Activated naive CD8-positive, alpha-beta T cell treated with anti-CD3 and anti-CD28 coated beads, Interleukin-2, amount 10 ng/mL, durations not matched to agents 7 days and 5 days (primary cell): ENCODE measurements at regions not wholly inside any gene's neighbourhood (a gene's known extent, or its start where the extent isn't known, plus 50 kb on each side); places are given as distances from the start of the nearest gene placed in this dataset.
"Not testable (repeated sequence)": the region's sequence is repeated elsewhere in the genome, so short reads cannot be mapped to it uniquely, and the experiment has no call there.

Experiments
- ATAC-seq: fragments of 150-1000 bp; cut with Tn5 transposase; one replicate; pipeline ENCODE4 v1.10.0; 2021; ENCODE audit warnings: low read depth, moderate library complexity
- POLR2A ChIA-PET: fragments of 350-600 bp; sonication (Branson Sonifier 250); formaldehyde crosslinking; loops from one replicate; lab custom pipeline; 2021; ENCODE audit warnings: antibody characterized with exemption; lab: Charles Lee
- DNase-seq: peaks from one replicate; pipeline ENCODE4 v3.0.0; 2021
- H3K27ac Mint-ChIP-seq: one replicate; pipeline ENCODE4 v1.8.0; 2022; ENCODE audit warnings: mild to moderate bottlenecking, mixed read lengths
- H3K27me3 Mint-ChIP-seq: one replicate; pipeline ENCODE4 v1.8.0; 2022; ENCODE audit warnings: mild to moderate bottlenecking, moderate library complexity, mixed read lengths
- H3K36me3 Mint-ChIP-seq: one replicate; pipeline ENCODE4 v1.8.0; 2021; ENCODE audit warnings: mild to moderate bottlenecking, mixed read lengths
- H3K4me1 Mint-ChIP-seq: one replicate; pipeline ENCODE4 v1.8.0; 2021; ENCODE audit warnings: mixed read lengths
- H3K4me3 Mint-ChIP-seq: one replicate; pipeline ENCODE4 v1.8.0; 2022; ENCODE audit warnings: mild to moderate bottlenecking, moderate library complexity, mixed read lengths
- H3K9me3 Mint-ChIP-seq: one replicate; pipeline ENCODE4 v1.8.0; 2021; ENCODE audit warnings: mixed read lengths

DNA sequence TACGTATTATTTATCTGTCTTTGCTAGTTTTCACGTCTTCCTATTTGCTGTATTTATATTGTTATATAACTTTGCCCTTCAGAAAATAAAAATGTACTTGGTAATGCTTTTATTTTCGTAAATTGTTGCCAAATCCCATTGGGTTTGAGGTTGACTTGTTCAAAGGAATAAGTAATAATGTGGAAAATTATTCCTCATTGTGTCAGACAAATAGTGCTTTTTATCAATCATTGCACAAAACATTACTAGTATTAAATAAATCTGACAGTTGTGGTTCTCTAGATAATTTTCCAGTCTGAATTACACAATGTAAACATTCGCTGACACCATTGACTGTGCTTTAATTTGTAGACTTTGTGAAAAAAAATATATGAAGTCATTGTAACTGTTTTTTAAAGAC, 798.3 kb upstream of the TMEFF2 start:
- Mint-ChIP-seq H3K4me3 (no peak overlapping the region), H3K4me1 (no peaks in the 10 kb centered on the region), H3K27ac (no peak overlapping the region), H3K36me3 (no peaks in the 10 kb centered on the region), H3K9me3 (no peaks in the 10 kb centered on the region), H3K27me3 (no peaks in the 10 kb centered on the region)
- POLR2A ChIA-PET: no interaction called here
- DNase-seq (no peak), ATAC-seq (no peak)

- H3K4me1 Mint-ChIP-seq: no peaks in the 10 kb centered on the region
Observed at GRCh38 chr2:192983173-192983572, 788.4 kb upstream of the TMEFF2 start.

GRCh38 chr2:192978395-192978794, 783.7 kb upstream of the TMEFF2 start:
- Mint-ChIP-seq H3K4me1 (no peaks in the 10 kb centered on the region), H3K9me3 (no peaks in the 10 kb centered on the region), H3K36me3 (no peaks in the 10 kb centered on the region), H3K27ac (no peak overlapping the region), H3K4me3 (no peak overlapping the region), H3K27me3 (no peaks in the 10 kb centered on the region)
- no peak for DNase-seq
- no peak for ATAC-seq
- POLR2A ChIA-PET: no interaction called here

More at GRCh38 chr2:192983173-192983572, 788.4 kb upstream of the TMEFF2 start:
- Mint-ChIP-seq H3K27ac (no peak overlapping the region), H3K27me3 (no peaks in the 10 kb centered on the region), H3K36me3 (no peaks in the 10 kb centered on the region), H3K9me3 (no peaks in the 10 kb centered on the region), H3K4me3 (no peak overlapping the region)
- ATAC-seq: no peak
- POLR2A ChIA-PET: no interaction called here
- DNase-seq: no peak

- no peak overlapping the region for H3K4me3 Mint-ChIP-seq
- no peaks in the 10 kb centered on the region for H3K9me3 Mint-ChIP-seq
- H3K27ac Mint-ChIP-seq: no peak overlapping the region
- POLR2A ChIA-PET: no interaction called here
- no peaks in the 10 kb centered on the region for H3K36me3 Mint-ChIP-seq
- H3K27me3 Mint-ChIP-seq: no peaks in the 10 kb centered on the region
- DNase-seq (no peak), ATAC-seq (no peak)
- no peaks in the 10 kb centered on the region for H3K4me1 Mint-ChIP-seq
Observed at GRCh38 chr2:192971981-192972380, 777.2 kb upstream of the TMEFF2 start.

DNA sequence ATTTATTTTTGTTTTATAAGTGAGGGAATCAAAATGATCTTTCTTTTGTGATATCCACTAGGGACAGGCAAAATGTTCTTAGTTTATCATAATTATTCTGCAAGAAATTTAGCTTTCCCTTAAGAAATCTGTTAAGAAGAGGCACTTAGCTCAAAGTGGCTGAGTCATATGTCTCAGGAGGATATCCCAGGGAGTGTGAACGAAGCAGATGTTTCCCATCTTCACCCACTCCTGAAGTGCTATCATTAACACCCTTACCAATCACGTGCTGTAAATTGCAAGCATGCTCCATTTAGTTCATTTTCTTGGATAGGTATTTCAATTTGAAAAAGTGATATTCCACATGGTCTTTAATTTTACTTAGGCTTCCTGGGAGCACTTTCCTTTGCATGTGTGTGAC, 774.3 kb upstream of the TMEFF2 start:
- DNase-seq: no peak
- H3K4me1 Mint-ChIP-seq: no peaks in the 10 kb centered on the region
- ATAC-seq: no peak
- no peaks in the 10 kb centered on the region for H3K36me3 Mint-ChIP-seq
- no peak overlapping the region for H3K27ac Mint-ChIP-seq
- no peaks in the 10 kb centered on the region for H3K9me3 Mint-ChIP-seq
- H3K27me3 Mint-ChIP-seq: no peaks in the 10 kb centered on the region
- H3K4me3 Mint-ChIP-seq: no peak overlapping the region
- POLR2A ChIA-PET: no interaction called here

DNA sequence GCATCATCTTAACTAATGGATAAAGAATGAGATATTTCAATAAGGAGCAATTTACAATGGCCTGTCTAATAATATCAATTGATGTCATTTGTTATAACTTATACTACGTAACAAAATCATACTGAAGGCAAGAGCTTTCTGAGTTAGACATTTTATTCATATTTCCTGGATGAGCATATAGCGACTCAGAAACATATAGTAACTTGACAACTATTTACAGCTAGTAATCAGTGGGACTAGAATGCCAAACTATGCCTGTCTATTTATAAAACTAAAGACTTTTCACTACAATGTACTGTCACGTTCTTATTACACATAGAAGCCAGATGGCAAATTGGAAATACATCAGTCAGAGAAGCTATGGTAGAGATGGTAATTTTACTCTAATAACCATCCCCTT, 766.2 kb upstream of the TMEFF2 start:
- Mint-ChIP-seq H3K9me3 (no peaks in the 10 kb centered on the region), H3K36me3 (no peaks in the 10 kb centered on the region), H3K27me3 (no peaks in the 10 kb centered on the region), H3K27ac (no peak overlapping the region), H3K4me1 (no peaks in the 10 kb centered on the region), H3K4me3 (no peak overlapping the region)
- ATAC-seq (no peak), DNase-seq (no peak)
- POLR2A ChIA-PET: no interaction called here

DNA sequence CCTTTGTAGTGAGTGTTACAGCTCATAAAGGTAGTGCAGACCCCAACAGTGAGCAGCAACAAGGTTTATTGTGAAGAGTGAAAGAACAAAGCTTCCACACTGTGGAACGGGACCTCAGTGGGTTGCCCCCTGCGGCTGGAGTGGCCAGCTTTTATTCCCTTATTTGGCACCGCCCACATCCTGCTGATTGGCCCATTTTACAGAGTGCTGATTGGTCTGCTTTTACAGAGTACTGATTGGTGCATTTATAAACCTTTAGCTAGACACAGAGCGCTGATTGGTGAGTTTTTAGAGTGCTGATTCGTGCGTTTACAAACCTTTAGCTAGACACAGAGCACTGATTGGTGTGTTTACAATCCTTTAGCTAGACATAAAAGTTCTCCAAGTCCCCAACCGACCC, 763.9 kb upstream of the TMEFF2 start:
- not testable (repeated sequence) for H3K4me3 Mint-ChIP-seq, H3K9me3 Mint-ChIP-seq

DNA sequence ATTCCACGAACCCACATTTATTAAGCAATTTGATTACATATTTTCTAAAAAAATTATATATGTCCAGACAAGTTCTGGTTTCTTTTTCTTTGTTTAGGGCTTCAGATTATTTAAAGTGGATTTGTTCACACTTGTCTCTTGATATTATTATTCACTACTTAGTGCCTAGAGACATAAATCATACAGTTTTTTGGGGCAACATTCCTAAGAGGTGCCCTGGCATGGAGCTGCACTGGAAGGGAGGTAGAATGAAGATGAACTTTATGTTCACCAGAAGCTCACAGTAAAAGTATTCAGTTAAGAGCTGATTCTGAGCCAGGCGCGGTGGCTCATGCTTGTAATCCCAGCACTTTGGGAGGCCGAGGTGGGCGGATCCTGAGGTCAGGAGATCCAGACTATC, 762.7 kb upstream of the TMEFF2 start:
- Mint-ChIP-seq H3K4me1 (no peaks in the 10 kb centered on the region), H3K36me3 (no peaks in the 10 kb centered on the region), H3K9me3 (no peaks in the 10 kb centered on the region), H3K4me3 (no peak overlapping the region), H3K27me3 (no peaks in the 10 kb centered on the region), H3K27ac (no peak overlapping the region)
- POLR2A ChIA-PET: no interaction called here
- DNase-seq (no peak), ATAC-seq (no peak)

More for the DNA sequence above, 763.9 kb upstream of the TMEFF2 start:
- ATAC-seq, DNase-seq, H3K27ac Mint-ChIP-seq, H3K27me3 Mint-ChIP-seq, H3K4me1 Mint-ChIP-seq, H3K36me3 Mint-ChIP-seq, POLR2A ChIA-PET: not testable (repeated sequence)

DNA sequence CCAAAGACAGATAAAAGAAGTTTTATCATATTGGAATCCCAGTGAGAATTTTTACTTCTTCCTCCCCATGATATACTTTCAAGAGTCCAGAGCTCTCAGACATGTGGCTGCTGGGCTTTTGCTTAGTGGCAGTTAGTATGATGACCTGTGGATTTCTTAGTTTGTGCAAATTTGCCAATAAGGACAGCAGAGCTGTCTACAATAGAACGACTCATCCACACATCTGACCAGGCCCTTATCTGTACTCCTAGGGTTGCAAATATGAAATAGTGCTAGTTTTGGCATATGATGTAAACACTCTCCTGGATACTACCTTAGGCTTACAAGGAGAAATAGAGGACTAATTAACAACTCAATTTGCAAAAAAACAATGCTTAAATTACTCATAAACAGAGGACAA, 758.4 kb upstream of the TMEFF2 start:
- ATAC-seq (no peak), DNase-seq (no peak)
- Mint-ChIP-seq H3K4me3 (no peak overlapping the region), H3K4me1 (no peaks in the 10 kb centered on the region), H3K27me3 (no peaks in the 10 kb centered on the region), H3K27ac (no peak overlapping the region), H3K36me3 (no peaks in the 10 kb centered on the region), H3K9me3 (no peaks in the 10 kb centered on the region)
- POLR2A ChIA-PET: no interaction called here

GRCh38 chr2:192952245-192952644, 757.5 kb upstream of the TMEFF2 start:
- no peaks in the 10 kb centered on the region for H3K9me3 Mint-ChIP-seq
- ATAC-seq: no peak
- H3K27me3 Mint-ChIP-seq: no peaks in the 10 kb centered on the region
- DNase-seq: no peak
- H3K36me3 Mint-ChIP-seq: no peaks in the 10 kb centered on the region
- POLR2A ChIA-PET: no interaction called here
- H3K27ac Mint-ChIP-seq: no peak overlapping the region
- no peaks in the 10 kb centered on the region for H3K4me1 Mint-ChIP-seq
- H3K4me3 Mint-ChIP-seq: no peak overlapping the region

- Mint-ChIP-seq H3K4me1 (no peaks in the 10 kb centered on the region), H3K27ac (no peak overlapping the region), H3K4me3 (no peak overlapping the region), H3K9me3 (no peaks in the 10 kb centered on the region), H3K36me3 (no peaks in the 10 kb centered on the region), H3K27me3 (no peaks in the 10 kb centered on the region)
- DNase-seq (no peak), ATAC-seq (no peak)
- POLR2A ChIA-PET: no interaction called here
Observed at GRCh38 chr2:192948316-192948715, 753.6 kb upstream of the TMEFF2 start.

- POLR2A ChIA-PET: no interaction called here
- H3K27me3 Mint-ChIP-seq: peaks cover 2% of the 10 kb centered on the region
- no peaks in the 10 kb centered on the region for H3K9me3 Mint-ChIP-seq
- H3K36me3 Mint-ChIP-seq: no peaks in the 10 kb centered on the region
- no peak for DNase-seq
- no peak overlapping the region for H3K4me3 Mint-ChIP-seq
- H3K4me1 Mint-ChIP-seq: no peaks in the 10 kb centered on the region
- no peak overlapping the region for H3K27ac Mint-ChIP-seq
- ATAC-seq: no peak
Observed at GRCh38 chr2:192947352-192947751, 752.6 kb upstream of the TMEFF2 start.

GRCh38 chr2:192940767-192941166, 746.0 kb upstream of the TMEFF2 start:
- H3K27me3 Mint-ChIP-seq: peaks cover 2% of the 10 kb centered on the region
- POLR2A ChIA-PET: no interaction called here
- no peak overlapping the region for H3K4me3 Mint-ChIP-seq
- no peaks in the 10 kb centered on the region for H3K9me3 Mint-ChIP-seq
- H3K27ac Mint-ChIP-seq: no peak overlapping the region
- DNase-seq (no peak), ATAC-seq (no peak)
- H3K4me1 Mint-ChIP-seq: no peaks in the 10 kb centered on the region
- H3K36me3 Mint-ChIP-seq: no peaks in the 10 kb centered on the region

DNA sequence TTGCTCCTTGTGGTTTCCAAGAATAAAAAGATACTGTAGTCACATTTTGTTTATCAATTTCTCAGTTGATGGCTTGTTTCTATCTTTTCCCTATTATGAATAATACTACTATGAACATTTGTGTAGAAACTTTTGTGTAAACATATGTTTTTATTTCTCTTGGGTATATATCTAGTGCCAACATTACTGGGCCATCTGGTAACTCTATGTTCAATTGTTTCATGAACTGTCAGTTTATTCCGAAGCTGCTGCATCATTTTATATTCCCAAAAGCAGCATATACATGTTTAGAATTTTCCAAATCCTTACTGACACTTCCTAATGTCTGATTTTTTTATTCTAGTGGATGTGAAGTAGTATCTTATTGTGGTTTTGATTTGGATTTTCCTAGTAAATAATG, 737.6 kb upstream of the TMEFF2 start:
- Mint-ChIP-seq H3K27me3 (no peaks in the 10 kb centered on the region), H3K27ac (no peak overlapping the region), H3K36me3 (no peaks in the 10 kb centered on the region), H3K9me3 (peaks cover 1% of the 10 kb centered on the region), H3K4me3 (no peak overlapping the region), H3K4me1 (no peaks in the 10 kb centered on the region)
- POLR2A ChIA-PET: no interaction called here
- DNase-seq: no peak
- ATAC-seq: no peak

- H3K9me3 Mint-ChIP-seq, H3K4me3 Mint-ChIP-seq, H3K27ac Mint-ChIP-seq, H3K36me3 Mint-ChIP-seq, H3K27me3 Mint-ChIP-seq, DNase-seq, ATAC-seq, H3K4me1 Mint-ChIP-seq, POLR2A ChIA-PET: not testable (repeated sequence)
Observed at GRCh38 chr2:192921631-192922030, 726.9 kb upstream of the TMEFF2 start.
